Spleen (tissue), 11 donors: ENCODE measurements at regions not wholly inside any gene's neighbourhood (a gene's known extent, or its start where the extent isn't known, plus 50 kb on each side); places are given as distances from the start of the nearest gene placed in this dataset.

ENCODE experiments used
- DNase-seq: peaks from one replicate; pipeline ENCODE4 v3.0.0-alpha.2; 2020
- H3K27ac ChIP-seq, 8 donors: fragments of 200-600 bp; sonication (generic) in 7 of 8; 1 replicate in 4 of 8; 2 replicates in 4 of 8; pipeline versions ENCODE4 v1.5.0 to v1.8.0; 2016 to 2021; ENCODE audit warnings: inconsistent platforms in 4 of 8, mild to moderate bottlenecking in 4 of 8, moderate library complexity in 1 of 8
- H3K27me3 ChIP-seq, 7 donors: fragments of 200-600 bp; sonication (generic) in 6 of 7; replicated peaks in 1 of 7; 1 replicate in 4 of 7; 2 replicates in 3 of 7; pipeline versions ENCODE4 v1.5.0 to v1.8.0; 2016 to 2021; ENCODE audit warnings: inconsistent platforms in 3 of 7, mild to moderate bottlenecking in 1 of 7
- H3K36me3 ChIP-seq, 6 donors: fragments of 200-600 bp; sonication (generic) in 5 of 6; 1 replicate in 4 of 6; 2 replicates in 2 of 6; pipeline versions ENCODE4 v1.5.0 to v1.8.0; 2016 to 2021; ENCODE audit warnings: inconsistent platforms in 2 of 6
- H3K4me1 ChIP-seq, 6 donors: fragments of 200-600 bp; sonication (generic) in 5 of 6; 1 replicate in 3 of 6; 2 replicates in 3 of 6; pipeline versions ENCODE4 v1.5.0 to v1.8.0; 2016 to 2021; ENCODE audit warnings: inconsistent platforms in 3 of 6
- H3K4me3 ChIP-seq, 8 donors: fragments of 200-600 bp; sonication (generic) in 7 of 8; 1 replicate in 4 of 8; 2 replicates in 4 of 8; pipeline versions ENCODE4 v1.5.0 to v1.8.0; 2016 to 2021; ENCODE audit warnings: inconsistent platforms in 4 of 8, mild to moderate bottlenecking in 4 of 8, moderate library complexity in 2 of 8
- H3K9me3 ChIP-seq, 8 donors: fragments of 200-600 bp; sonication (generic) in 7 of 8; 1 replicate in 4 of 8; 2 replicates in 4 of 8; pipeline versions ENCODE4 v1.5.0 to v1.8.0; 2016 to 2021; ENCODE audit warnings: inconsistent platforms in 4 of 8
- POLR2A ChIP-seq, 3 donors: fragments of 450-650 bp; IDR thresholded peaks; one replicate each; pipeline ENCODE4 v1.5.1; 2017; ENCODE audit warnings: antibody characterized with exemption in 3 of 3, mild to moderate bottlenecking in 1 of 3
- POLR2AphosphoS5 ChIP-seq, 3 donors: sonication (generic); formaldehyde crosslinking; IDR thresholded peaks; one replicate each; pipeline ENCODE4 v1.5.1; 2017; ENCODE audit warnings: antibody characterized with exemption in 3 of 3
- WGBS, 5 donors: extraction: QIAGEN DNeasy Blood & Tissue Kit in 3 of 5; methylation state at CpG; one replicate each; pipeline versions ENCODE4 v1.1.5 to v1.1.7; 2013 to 2018; 5-methylcytosine and 5-hydroxymethylcytosine counted together
- intact Hi-C: fragments of 100-400 bp; cut with DNase I; formaldehyde crosslinking; loops from one replicate; pipeline ENCODE4 v1.15.0; 2023; ENCODE audit warnings: low total_unique reads
- TF ChIP-seq, protein P1 (sequence below), 11 experiments: fragments of 200-600 bp in 7 of 11; fragments of 450-650 bp in 4 of 11; sonication (generic) in 4 of 11; IDR thresholded peaks in 8 of 11; conservative IDR thresholded peaks in 3 of 11; 1 replicate in 7 of 11; 2 replicates in 4 of 11; pipeline versions ENCODE4 v1.4.0 to v1.8.0; 2016 to 2021; ENCODE audit warnings: antibody characterized with exemption in 11 of 11, inconsistent platforms in 4 of 11, mild to moderate bottlenecking in 1 of 11
- donor health status: healthy with polysubstance abuse.
- donor health status: DM: no; HTN: no; CAD: no; lungs with moderate emphysema.
- donor health status: DM: no; HTN: no; CAD: no.
- donor health status: Bipolar disorder and iron deficiency.
- donor health status: healthy.
- donor health status: DM: no; HTN: no; CAD: no.
- donor health status: DM: yes; HTN: yes; CAD: no.

- H3K4me3 ChIP-seq: no peak overlapping the region
- no peak for TF ChIP-seq POLR2AphosphoS5 (IDR thresholded peaks at IDR 0.05)
- TF ChIP-seq, protein P1, sequence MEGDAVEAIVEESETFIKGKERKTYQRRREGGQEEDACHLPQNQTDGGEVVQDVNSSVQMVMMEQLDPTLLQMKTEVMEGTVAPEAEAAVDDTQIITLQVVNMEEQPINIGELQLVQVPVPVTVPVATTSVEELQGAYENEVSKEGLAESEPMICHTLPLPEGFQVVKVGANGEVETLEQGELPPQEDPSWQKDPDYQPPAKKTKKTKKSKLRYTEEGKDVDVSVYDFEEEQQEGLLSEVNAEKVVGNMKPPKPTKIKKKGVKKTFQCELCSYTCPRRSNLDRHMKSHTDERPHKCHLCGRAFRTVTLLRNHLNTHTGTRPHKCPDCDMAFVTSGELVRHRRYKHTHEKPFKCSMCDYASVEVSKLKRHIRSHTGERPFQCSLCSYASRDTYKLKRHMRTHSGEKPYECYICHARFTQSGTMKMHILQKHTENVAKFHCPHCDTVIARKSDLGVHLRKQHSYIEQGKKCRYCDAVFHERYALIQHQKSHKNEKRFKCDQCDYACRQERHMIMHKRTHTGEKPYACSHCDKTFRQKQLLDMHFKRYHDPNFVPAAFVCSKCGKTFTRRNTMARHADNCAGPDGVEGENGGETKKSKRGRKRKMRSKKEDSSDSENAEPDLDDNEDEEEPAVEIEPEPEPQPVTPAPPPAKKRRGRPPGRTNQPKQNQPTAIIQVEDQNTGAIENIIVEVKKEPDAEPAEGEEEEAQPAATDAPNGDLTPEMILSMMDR (IDR thresholded peaks at IDR 0.05 in 8 of 11, conservative IDR thresholded peaks at IDR 0.05 in 3 of 11): no peak
- no peak for TF ChIP-seq POLR2A (IDR thresholded peaks at IDR 0.05)
- 74 to 88% (median 83%) methylated on average over 1 of the region's 1 CpG for whole genome bisulfite sequencing, 5 donors
These were observed 180.3 kb downstream of the SLCO4C1 start for GRCh38 chr5:102115736-102116135.

GRCh38 chr5:102114525-102115069 is 181.5 kb downstream of the SLCO4C1 start:
- Histone ChIP-seq H3K4me1 (no peaks in the 10 kb centered on the region), H3K9me3 (peaks cover 0 to 10% (median 0%) of the 10 kb centered on the region in 8 donors), H3K27me3 (no peaks in the 10 kb centered on the region), H3K27ac (no peak overlapping the region), H3K4me3 (no peak overlapping the region), H3K36me3 (no peaks in the 10 kb centered on the region)
- TF ChIP-seq POLR2AphosphoS5 (IDR thresholded peaks at IDR 0.05): no peak
- no peak for TF ChIP-seq POLR2A (IDR thresholded peaks at IDR 0.05)
- TF ChIP-seq, protein P1 (IDR thresholded peaks at IDR 0.05 in 8 of 11, conservative IDR thresholded peaks at IDR 0.05 in 3 of 11): no peak
- DNase-seq: no peak
- intact Hi-C loops: no loop called here
- 71 to 87% (median 78%) methylated on average over 9 of the region's 9 CpGs for WGBS, 5 donors

More at GRCh38 chr5:102115736-102116135, 180.3 kb downstream of the SLCO4C1 start:
- H3K4me1 ChIP-seq: no peaks in the 10 kb centered on the region
- DNase-seq: no peak
- H3K9me3 ChIP-seq: peaks cover 0 to 10% (median 0%) of the 10 kb centered on the region in 8 donors
- no peaks in the 10 kb centered on the region for H3K36me3 ChIP-seq
- H3K27me3 ChIP-seq: no peaks in the 10 kb centered on the region
- intact Hi-C loops: no loop called here
- H3K27ac ChIP-seq: no peak overlapping the region

GRCh38 chr5:102107865-102108264 is 188.2 kb downstream of the SLCO4C1 start:
- Histone ChIP-seq H3K4me3 (no peak overlapping the region), H3K9me3 (peaks cover 0 to 10% (median 0%) of the 10 kb centered on the region in 8 donors), H3K36me3 (no peaks in the 10 kb centered on the region), H3K27ac (no peak overlapping the region), H3K4me1 (no peaks in the 10 kb centered on the region), H3K27me3 (no peaks in the 10 kb centered on the region)
- DNase-seq: no peak
- TF ChIP-seq POLR2A (IDR thresholded peaks at IDR 0.05): no peak
- TF ChIP-seq, protein P1 (IDR thresholded peaks at IDR 0.05 in 8 of 11, conservative IDR thresholded peaks at IDR 0.05 in 3 of 11): no peak
- intact Hi-C loops: no loop called here
- WGBS, 5 donors: 77 to 94% (median 83%) methylated on average over 3 of the region's 3 CpGs

DNA sequence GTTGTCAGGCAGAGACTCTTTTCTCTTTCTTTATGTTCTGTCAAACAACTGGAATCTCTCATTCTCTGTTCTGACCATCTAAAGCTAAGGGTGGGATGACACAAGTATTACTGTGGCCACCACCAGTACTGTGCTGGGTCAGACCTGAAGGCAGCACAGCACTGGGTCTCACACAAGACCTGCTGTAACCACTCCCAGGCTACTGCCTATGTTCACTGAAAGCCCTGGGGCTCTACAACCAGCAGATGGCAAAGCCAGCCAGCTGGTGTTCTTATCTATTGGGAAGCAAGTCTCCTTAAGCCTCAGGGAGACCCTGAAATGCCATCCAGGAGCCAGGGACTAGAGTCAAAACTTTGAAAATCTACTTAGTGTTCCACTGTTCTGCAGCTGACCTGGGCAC is 189.5 kb downstream of the SLCO4C1 start:
- H3K9me3 ChIP-seq: peaks cover 0 to 6% (median 0%) of the 10 kb centered on the region in 8 donors
- no peaks in the 10 kb centered on the region for H3K27me3 ChIP-seq
- DNase-seq: no peak
- no peaks in the 10 kb centered on the region for H3K4me1 ChIP-seq
- no peak for TF ChIP-seq POLR2AphosphoS5 (IDR thresholded peaks at IDR 0.05)
- no peak for TF ChIP-seq POLR2A (IDR thresholded peaks at IDR 0.05)
- TF ChIP-seq, protein P1 (IDR thresholded peaks at IDR 0.05 in 8 of 11, conservative IDR thresholded peaks at IDR 0.05 in 3 of 11): no peak
- H3K27ac ChIP-seq: no peak overlapping the region
- intact Hi-C loops: no loop called here
- H3K4me3 ChIP-seq: no peak overlapping the region
- H3K36me3 ChIP-seq: no peaks in the 10 kb centered on the region
